DOHH2 (cell line): ENCODE measurements at regions not wholly inside any gene's neighbourhood (a gene's known extent, or its start where the extent isn't known, plus 50 kb on each side); places are given as distances from the start of the nearest gene placed in this dataset.

Source experiments
- H3F3A ChIP-seq: fragments of 200-600 bp; sonication (generic), shearing (Covaris generic); 2 replicates; pipeline ENCODE4 v1.6.0; 2016; ENCODE audit warnings: antibody characterized with exemption, mild to moderate bottlenecking; ENCODE audit not compliant: control insufficient read depth, insufficient read depth
- H3K27ac ChIP-seq: fragments of 200-600 bp; sonication (generic); 2 replicates; pipeline ENCODE4 v1.5.1; 2014; ENCODE audit warnings: low read depth, mild to moderate bottlenecking, low read length, moderate library complexity
- H3K27me3 ChIP-seq: fragments of 200-600 bp; sonication (generic); 2 replicates; pipeline ENCODE4 v1.6.1; 2014; ENCODE audit warnings: mild to moderate bottlenecking, low read length, mixed read lengths; ENCODE audit not compliant: control insufficient read depth
- H3K36me3 ChIP-seq: fragments of 200-600 bp; sonication (generic); 2 replicates; pipeline ENCODE4 v1.6.1; 2014; ENCODE audit warnings: mild to moderate bottlenecking, low read length, moderate library complexity, mixed read lengths; ENCODE audit not compliant: control insufficient read depth
- H3K4me1 ChIP-seq: fragments of 200-600 bp; sonication (generic); 2 replicates; pipeline ENCODE4 v1.6.1; 2014; ENCODE audit warnings: mild to moderate bottlenecking, low read length, mixed read lengths; ENCODE audit not compliant: control insufficient read depth
- H3K4me2 ChIP-seq: fragments of 200-600 bp; sonication (generic); 2 replicates; pipeline ENCODE4 v1.6.0; 2014; ENCODE audit warnings: mild to moderate bottlenecking, low read length, moderate library complexity
- H3K4me3 ChIP-seq: fragments of 200-600 bp; sonication (generic); 2 replicates; pipeline ENCODE4 v1.5.1; 2014; ENCODE audit warnings: mild to moderate bottlenecking, low read length, mixed read lengths
- H3K79me2 ChIP-seq: fragments of 200-600 bp; sonication (generic); 2 replicates; pipeline ENCODE4 v1.6.1; 2014; ENCODE audit warnings: mild to moderate bottlenecking, low read length, mixed read lengths; ENCODE audit not compliant: control insufficient read depth
- H3K9me2 ChIP-seq: fragments of 200-600 bp; sonication (generic); replicated peaks from 2 replicates; pipeline ENCODE4 v1.6.1; 2014; ENCODE audit warnings: mild to moderate bottlenecking, low read length, mixed read lengths; ENCODE audit not compliant: control insufficient read depth
- H3K9me3 ChIP-seq: fragments of 200-600 bp; sonication (generic); 2 replicates; pipeline ENCODE4 v1.6.1; 2014; ENCODE audit warnings: antibody characterized with exemption, low read length, mixed read lengths; ENCODE audit not compliant: control insufficient read depth, insufficient read depth
- H4K20me1 ChIP-seq: fragments of 200-600 bp; sonication (generic); 2 replicates; pipeline ENCODE4 v1.6.0; 2014; ENCODE audit warnings: low read depth, mild to moderate bottlenecking, antibody characterized with exemption, low read length, moderate library complexity; ENCODE audit not compliant: control insufficient read depth, insufficient read depth
- EZH2phosphoT487 ChIP-seq: fragments of 200-600 bp; sonication (generic); IDR thresholded peaks from 2 replicates; pipeline ENCODE4 v1.6.1; 2017; ENCODE audit warnings: borderline replicate concordance, mild to moderate bottlenecking, antibody characterized with exemption, low read length, moderate library complexity, mixed read lengths
- TF ChIP-seq, protein P1 (sequence below): fragments of 200-600 bp; sonication (generic); IDR thresholded peaks from one replicate; pipeline ENCODE4 v1.5.1; 2014; ENCODE audit warnings: antibody characterized with exemption, mild to moderate bottlenecking, low read depth, low read length; ENCODE audit not compliant: poor library complexity, severe bottlenecking

DNA sequence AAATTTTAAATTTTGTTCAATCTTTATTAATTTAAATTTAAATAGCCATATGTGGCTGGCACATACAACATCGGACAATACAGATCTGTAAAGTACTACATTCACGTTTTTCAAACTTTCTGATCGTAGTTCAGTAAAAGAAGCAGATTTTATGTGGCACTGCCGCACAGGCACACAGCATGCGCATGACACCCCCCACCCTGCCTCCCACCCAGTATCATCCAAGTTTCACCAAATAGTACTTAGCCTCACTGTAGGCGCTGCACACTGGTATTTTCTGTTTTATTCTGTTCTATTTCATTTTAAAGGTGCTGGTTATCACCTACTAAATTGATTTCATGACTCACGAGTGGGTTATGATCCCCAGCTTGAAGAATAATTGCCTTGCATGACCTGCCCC is 159.9 kb downstream of the HIPK3 start:
- H3K36me3 ChIP-seq: no peaks in the 10 kb centered on the region
- H3F3A ChIP-seq: no peaks in the 10 kb centered on the region
- H3K9me3 ChIP-seq: no peaks in the 10 kb centered on the region
- peaks cover 6% of the 10 kb centered on the region; the same call in 1 of the 2 replicates for H4K20me1 ChIP-seq
- H3K9me2 ChIP-seq: no peaks in the 10 kb centered on the region
- H3K4me2 ChIP-seq: no peak overlapping the region
- H3K27ac ChIP-seq: no peak overlapping the region
- H3K4me3 ChIP-seq: no peak overlapping the region
- H3K79me2 ChIP-seq: peaks cover 93% of the 10 kb centered on the region
- H3K27me3 ChIP-seq: no peaks in the 10 kb centered on the region
- no peak for TF ChIP-seq EZH2phosphoT487
- TF ChIP-seq, protein P1, sequence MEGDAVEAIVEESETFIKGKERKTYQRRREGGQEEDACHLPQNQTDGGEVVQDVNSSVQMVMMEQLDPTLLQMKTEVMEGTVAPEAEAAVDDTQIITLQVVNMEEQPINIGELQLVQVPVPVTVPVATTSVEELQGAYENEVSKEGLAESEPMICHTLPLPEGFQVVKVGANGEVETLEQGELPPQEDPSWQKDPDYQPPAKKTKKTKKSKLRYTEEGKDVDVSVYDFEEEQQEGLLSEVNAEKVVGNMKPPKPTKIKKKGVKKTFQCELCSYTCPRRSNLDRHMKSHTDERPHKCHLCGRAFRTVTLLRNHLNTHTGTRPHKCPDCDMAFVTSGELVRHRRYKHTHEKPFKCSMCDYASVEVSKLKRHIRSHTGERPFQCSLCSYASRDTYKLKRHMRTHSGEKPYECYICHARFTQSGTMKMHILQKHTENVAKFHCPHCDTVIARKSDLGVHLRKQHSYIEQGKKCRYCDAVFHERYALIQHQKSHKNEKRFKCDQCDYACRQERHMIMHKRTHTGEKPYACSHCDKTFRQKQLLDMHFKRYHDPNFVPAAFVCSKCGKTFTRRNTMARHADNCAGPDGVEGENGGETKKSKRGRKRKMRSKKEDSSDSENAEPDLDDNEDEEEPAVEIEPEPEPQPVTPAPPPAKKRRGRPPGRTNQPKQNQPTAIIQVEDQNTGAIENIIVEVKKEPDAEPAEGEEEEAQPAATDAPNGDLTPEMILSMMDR: no peak
- H3K4me1 ChIP-seq: peaks cover 25% of the 10 kb centered on the region

DNA sequence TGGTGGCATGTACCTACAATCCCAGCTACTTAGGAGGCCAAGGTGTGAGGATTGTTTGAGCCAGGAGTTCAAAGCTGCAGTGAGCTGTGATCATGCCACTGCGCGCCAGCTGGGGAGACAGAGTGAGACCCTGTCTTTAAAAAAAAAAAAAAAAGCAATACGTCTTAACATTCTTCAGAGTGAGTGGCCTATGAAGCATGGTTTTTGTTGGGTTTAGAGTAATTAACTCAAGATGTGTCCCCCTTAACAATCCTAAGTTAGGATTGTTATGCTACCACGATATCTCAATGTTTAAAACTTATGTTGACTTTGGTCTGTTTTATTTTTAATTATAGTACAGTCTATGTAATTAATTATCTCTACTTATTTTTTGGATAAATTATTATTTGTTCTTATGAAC is 156.1 kb downstream of the HIPK3 start:
- Histone ChIP-seq H3K27me3 (no peaks in the 10 kb centered on the region), H3K4me3 (no peak overlapping the region), H3K9me3 (no peaks in the 10 kb centered on the region), H3K9me2 (no peaks in the 10 kb centered on the region), H4K20me1 (peaks cover 7% of the 10 kb centered on the region; the same call in 1 of the 2 replicates), H3K27ac (no peak overlapping the region), H3K4me2 (no peak overlapping the region), H3F3A (no peaks in the 10 kb centered on the region), H3K36me3 (no peaks in the 10 kb centered on the region), H3K4me1 (peaks cover 34% of the 10 kb centered on the region), H3K79me2 (peaks cover 94% of the 10 kb centered on the region)
- TF ChIP-seq, protein P1: no peak
- TF ChIP-seq EZH2phosphoT487: no peak

GRCh38 chr11:33412241-33412640 is 155.1 kb downstream of the HIPK3 start:
- Histone ChIP-seq H3K27me3 (no peaks in the 10 kb centered on the region), H3F3A (no peaks in the 10 kb centered on the region), H3K27ac (no peak overlapping the region), H3K9me2 (no peaks in the 10 kb centered on the region), H3K79me2 (peaks cover 93% of the 10 kb centered on the region), H3K4me3 (no peak overlapping the region), H3K9me3 (no peaks in the 10 kb centered on the region), H3K36me3 (no peaks in the 10 kb centered on the region), H3K4me1 (peaks cover 34% of the 10 kb centered on the region), H3K4me2 (no peak overlapping the region), H4K20me1 (peaks cover 7% of the 10 kb centered on the region; the same call in 1 of the 2 replicates)
- TF ChIP-seq, protein P1: no peak
- no peak for TF ChIP-seq EZH2phosphoT487
